Neural progenitor cell (in vitro differentiated cells): ENCODE measurements at regions not wholly inside any gene's neighbourhood (a gene's known extent, or its start where the extent isn't known, plus 50 kb on each side); places are given as distances from the start of the nearest gene placed in this dataset.

Experiments used
- DNase-seq: peaks from one replicate; pipeline ENCODE4 v3.0.0-alpha.2; 2016; ENCODE audit warnings: low spot score
- H2AFZ ChIP-seq: fragments of 200-600 bp; sonication (generic); replicated peaks from 2 replicates; pipeline ENCODE4 v1.6.1; 2016; ENCODE audit warnings: antibody characterized with exemption
- H3F3A ChIP-seq: fragments of 200-600 bp; sonication (generic); 2 replicates; pipeline ENCODE4 v1.6.1; 2016; ENCODE audit warnings: antibody characterized with exemption, low read depth
- H3K27ac ChIP-seq: fragments of 200-600 bp; sonication (generic); 2 replicates; pipeline ENCODE4 v1.5.1; 2016; ENCODE audit warnings: mild to moderate bottlenecking
- H3K27me3 ChIP-seq: fragments of 200-600 bp; sonication (generic); 2 replicates; pipeline ENCODE4 v1.6.1; 2016; ENCODE audit warnings: mild to moderate bottlenecking, moderate library complexity
- H3K36me3 ChIP-seq: fragments of 200-600 bp; sonication (generic); 2 replicates; pipeline ENCODE4 v1.5.1; 2016
- H3K4me1 ChIP-seq: fragments of 200-600 bp; sonication (generic); 2 replicates; pipeline ENCODE4 v1.6.1; 2016; ENCODE audit warnings: mixed run types
- H3K4me2 ChIP-seq: fragments of 200-600 bp; sonication (generic); 2 replicates; pipeline ENCODE4 v1.6.1; 2016
- H3K4me3 ChIP-seq: fragments of 200-600 bp; sonication (generic); 2 replicates; pipeline ENCODE4 v1.5.1; 2016
- H3K79me2 ChIP-seq: fragments of 200-600 bp; sonication (generic); 2 replicates; pipeline ENCODE4 v1.6.1; 2016; ENCODE audit warnings: low read depth
- H3K9ac ChIP-seq: fragments of 200-600 bp; sonication (generic); 2 replicates; pipeline ENCODE4 v1.6.1; 2016
- H3K9me3 ChIP-seq: fragments of 200-600 bp; sonication (generic); 2 replicates; pipeline ENCODE4 v1.5.1; 2016; ENCODE audit warnings: low read depth
- H4K20me1 ChIP-seq: fragments of 200-600 bp; sonication (generic); 2 replicates; pipeline ENCODE4 v1.6.1; 2016; ENCODE audit warnings: low read depth
- H3K27ac Mint-ChIP-seq: 3 replicates; pipeline ENCODE4 v1.8.0; 2021; ENCODE audit warnings: mixed read lengths
- H3K27me3 Mint-ChIP-seq: 2 replicates; pipeline ENCODE4 v1.8.0; 2022; ENCODE audit warnings: low read depth, mild to moderate bottlenecking, inconsistent platforms, moderate library complexity, mixed read lengths; ENCODE audit not compliant: insufficient read depth
- H3K36me3 Mint-ChIP-seq: 3 replicates; pipeline ENCODE4 v1.8.0; 2021; ENCODE audit warnings: mixed read lengths
- H3K4me1 Mint-ChIP-seq: 3 replicates; pipeline ENCODE4 v1.8.0; 2021; ENCODE audit warnings: mixed read lengths
- H3K4me3 Mint-ChIP-seq: 3 replicates; pipeline ENCODE4 v1.8.0; 2021; ENCODE audit warnings: mild to moderate bottlenecking, moderate library complexity, mixed read lengths
- H3K9me3 Mint-ChIP-seq: 3 replicates; pipeline ENCODE4 v1.8.0; 2020; ENCODE audit warnings: mixed read lengths
- EZH2 ChIP-seq: fragments of 200-600 bp; sonication (generic); IDR thresholded peaks from 2 replicates; pipeline ENCODE4 v1.6.1; 2017; ENCODE audit warnings: antibody characterized with exemption, mild to moderate bottlenecking, moderate library complexity
- EZH2phosphoT487 ChIP-seq: fragments of 200-600 bp; sonication (generic); IDR thresholded peaks from 2 replicates; pipeline ENCODE4 v1.6.1; 2017; ENCODE audit warnings: antibody characterized with exemption
- TF ChIP-seq, protein P1 (sequence below): fragments of 200-600 bp; sonication (generic); IDR thresholded peaks from 2 replicates; pipeline ENCODE4 v1.5.1; 2017; ENCODE audit warnings: antibody characterized with exemption, mild to moderate bottlenecking

DNA sequence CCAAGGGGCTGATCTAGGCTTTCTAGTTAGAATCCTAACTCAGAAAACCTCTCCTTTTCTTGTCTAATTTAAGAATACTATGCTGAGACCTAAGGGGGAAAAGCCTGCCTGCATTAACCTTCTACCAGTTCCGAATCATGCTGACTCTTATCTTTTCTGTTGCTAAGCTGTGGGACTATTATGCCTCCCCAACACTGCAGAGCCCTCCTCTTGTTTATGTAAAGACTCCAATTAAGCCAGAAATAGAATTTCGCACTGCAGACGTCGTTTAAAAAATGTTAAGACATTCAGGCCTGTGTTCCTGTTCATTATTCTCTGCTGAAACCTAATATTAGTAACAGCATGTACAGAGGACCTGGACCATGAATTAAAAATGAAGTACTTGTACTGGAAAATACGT, 310.6 kb upstream of the ATP11B start:
- Histone ChIP-seq H2AFZ (peak overlapping the region; percentile 66), H4K20me1 (no peaks in the 10 kb centered on the region), H3K4me3 (no peak overlapping the region), H3K4me2 (no peak overlapping the region), H3K4me1 (peaks cover 31% of the 10 kb centered on the region), H3K27me3 (no peaks in the 10 kb centered on the region), H3K36me3 (no peaks in the 10 kb centered on the region), H3K9ac (no peak overlapping the region), H3K79me2 (no peaks in the 10 kb centered on the region), H3K27ac (peak overlapping the region; percentile 79), H3F3A (peaks cover 19% of the 10 kb centered on the region), H3K9me3 (no peaks in the 10 kb centered on the region)
- H3K36me3 Mint-ChIP-seq = no peaks in the 10 kb centered on the region
- H3K9me3 Mint-ChIP-seq = peaks cover 8% of the 10 kb centered on the region
- peaks cover 2% of the 10 kb centered on the region for H3K27me3 Mint-ChIP-seq
- DNase-seq = no peak
- peak overlapping the region; percentile 42 for H3K27ac Mint-ChIP-seq
- H3K4me1 Mint-ChIP-seq = peaks cover 25% of the 10 kb centered on the region
- no peak overlapping the region for H3K4me3 Mint-ChIP-seq
- TF ChIP-seq, protein P1, sequence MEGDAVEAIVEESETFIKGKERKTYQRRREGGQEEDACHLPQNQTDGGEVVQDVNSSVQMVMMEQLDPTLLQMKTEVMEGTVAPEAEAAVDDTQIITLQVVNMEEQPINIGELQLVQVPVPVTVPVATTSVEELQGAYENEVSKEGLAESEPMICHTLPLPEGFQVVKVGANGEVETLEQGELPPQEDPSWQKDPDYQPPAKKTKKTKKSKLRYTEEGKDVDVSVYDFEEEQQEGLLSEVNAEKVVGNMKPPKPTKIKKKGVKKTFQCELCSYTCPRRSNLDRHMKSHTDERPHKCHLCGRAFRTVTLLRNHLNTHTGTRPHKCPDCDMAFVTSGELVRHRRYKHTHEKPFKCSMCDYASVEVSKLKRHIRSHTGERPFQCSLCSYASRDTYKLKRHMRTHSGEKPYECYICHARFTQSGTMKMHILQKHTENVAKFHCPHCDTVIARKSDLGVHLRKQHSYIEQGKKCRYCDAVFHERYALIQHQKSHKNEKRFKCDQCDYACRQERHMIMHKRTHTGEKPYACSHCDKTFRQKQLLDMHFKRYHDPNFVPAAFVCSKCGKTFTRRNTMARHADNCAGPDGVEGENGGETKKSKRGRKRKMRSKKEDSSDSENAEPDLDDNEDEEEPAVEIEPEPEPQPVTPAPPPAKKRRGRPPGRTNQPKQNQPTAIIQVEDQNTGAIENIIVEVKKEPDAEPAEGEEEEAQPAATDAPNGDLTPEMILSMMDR = no peak
- no peak for TF ChIP-seq EZH2phosphoT487
- TF ChIP-seq EZH2 = no peak

DNA sequence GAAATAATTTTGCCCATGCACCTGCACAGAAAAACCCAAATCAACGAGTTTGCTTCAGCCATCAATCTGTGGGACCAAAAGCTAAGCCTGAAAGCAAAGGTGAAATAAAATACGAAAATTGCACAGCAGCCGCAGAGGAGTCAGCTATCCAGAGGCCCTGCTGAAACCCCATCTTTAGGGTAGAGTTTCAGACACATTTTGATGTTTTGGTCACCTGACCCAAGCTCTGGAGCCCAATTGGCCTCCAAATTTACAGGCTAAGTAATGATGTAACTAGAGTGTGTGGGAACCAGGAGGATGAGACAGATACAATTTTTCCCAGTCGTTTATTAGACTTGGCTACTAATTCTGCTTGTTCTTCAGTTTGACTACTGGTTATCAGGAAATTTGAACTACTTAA, 308.6 kb upstream of the ATP11B start:
- H4K20me1 ChIP-seq = no peaks in the 10 kb centered on the region
- H3K36me3 ChIP-seq = no peaks in the 10 kb centered on the region
- no peak overlapping the region for H3K4me3 Mint-ChIP-seq
- no peak overlapping the region for H3K27ac ChIP-seq
- H3K27me3 ChIP-seq = no peaks in the 10 kb centered on the region
- H3K36me3 Mint-ChIP-seq = no peaks in the 10 kb centered on the region
- no peak overlapping the region for H3K4me3 ChIP-seq
- H3K79me2 ChIP-seq = no peaks in the 10 kb centered on the region
- no peak overlapping the region for H3K27ac Mint-ChIP-seq
- H3K4me1 ChIP-seq = peaks cover 33% of the 10 kb centered on the region
- TF ChIP-seq, protein P1 = no peak
- TF ChIP-seq EZH2phosphoT487 (no peak), EZH2 (no peak)
- H3K4me1 Mint-ChIP-seq = peaks cover 31% of the 10 kb centered on the region
- H2AFZ ChIP-seq = peak overlapping the region; percentile 37
- DNase-seq = no peak
- H3K27me3 Mint-ChIP-seq = peaks cover 2% of the 10 kb centered on the region
- H3K9ac ChIP-seq = no peak overlapping the region
- H3K9me3 ChIP-seq = no peaks in the 10 kb centered on the region
- H3F3A ChIP-seq = peaks cover 19% of the 10 kb centered on the region
- H3K9me3 Mint-ChIP-seq = peaks cover 8% of the 10 kb centered on the region
- no peak overlapping the region for H3K4me2 ChIP-seq

DNA sequence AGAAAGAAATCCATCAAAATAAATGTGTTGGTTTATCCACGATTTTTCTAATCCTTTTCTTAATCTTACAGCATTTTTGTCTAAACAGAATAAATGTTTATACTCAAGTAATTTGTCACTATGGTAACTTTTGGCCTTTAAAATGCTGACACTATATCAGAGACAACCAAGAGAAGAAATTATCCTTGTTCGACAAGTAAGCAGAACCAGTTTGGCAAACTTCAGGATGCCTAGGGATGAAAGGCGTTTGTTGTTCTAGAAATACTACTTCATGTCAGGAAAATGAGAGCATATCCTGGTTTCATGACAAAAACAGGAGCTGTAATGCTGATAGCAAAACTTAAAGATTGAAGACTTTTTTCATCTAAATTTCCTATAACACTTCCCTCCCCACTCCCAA, 308.0 kb upstream of the ATP11B start:
- H3K4me1 ChIP-seq = peaks cover 40% of the 10 kb centered on the region
- Mint-ChIP-seq H3K27me3 (peaks cover 2% of the 10 kb centered on the region), H3K4me3 (no peak overlapping the region), H3K4me1 (peaks cover 37% of the 10 kb centered on the region), H3K27ac (no peak overlapping the region), H3K36me3 (no peaks in the 10 kb centered on the region), H3K9me3 (peaks cover 8% of the 10 kb centered on the region)
- no peak overlapping the region for H3K27ac ChIP-seq
- H2AFZ ChIP-seq = no peak overlapping the region
- H3K9me3 ChIP-seq = no peaks in the 10 kb centered on the region
- no peaks in the 10 kb centered on the region for H4K20me1 ChIP-seq
- no peaks in the 10 kb centered on the region for H3K27me3 ChIP-seq
- no peak overlapping the region for H3K4me3 ChIP-seq
- H3K36me3 ChIP-seq = no peaks in the 10 kb centered on the region
- H3K9ac ChIP-seq = no peak overlapping the region
- no peak for DNase-seq
- no peaks in the 10 kb centered on the region for H3K79me2 ChIP-seq
- TF ChIP-seq, protein P1 = no peak
- TF ChIP-seq EZH2 = no peak
- no peak for TF ChIP-seq EZH2phosphoT487
- H3F3A ChIP-seq = peaks cover 20% of the 10 kb centered on the region
- no peak overlapping the region for H3K4me2 ChIP-seq
